EH (cell line): ENCODE measurements at regions not wholly inside any gene's neighbourhood (a gene's known extent, or its start where the extent isn't known, plus 50 kb on each side); places are given as distances from the start of the nearest gene placed in this dataset.

Experiments
- DNase-seq: peaks from one replicate; pipeline ENCODE4 v3.0.0-alpha.2; 2015; ENCODE audit warnings: low read depth

GRCh38 chr3:24764236-24764915 lies 269.7 kb upstream of the THRB start:
- DNase-seq = no peak

- no peak for DNase-seq
Observed at GRCh38 chr3:24765399-24765798, 270.7 kb upstream of the THRB start.

DNA sequence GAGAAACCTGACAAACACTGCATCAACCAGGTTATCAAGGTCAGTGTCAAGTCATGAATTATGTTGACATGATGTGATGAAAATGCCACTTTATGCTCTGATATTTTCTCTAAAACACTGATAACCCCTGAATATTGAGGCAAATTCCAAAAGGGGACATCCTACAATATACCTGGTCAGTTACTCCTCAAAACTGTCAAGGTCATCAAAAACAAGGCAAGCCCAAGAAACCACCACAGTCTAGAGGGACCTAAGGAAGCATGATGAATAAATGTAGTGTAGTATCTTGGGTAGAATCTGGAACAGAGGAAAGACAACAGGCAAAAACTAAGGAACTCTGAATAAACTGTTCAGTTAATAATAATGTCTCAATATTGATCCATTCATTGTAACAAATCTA lies 275.3 kb upstream of the THRB start:
- DNase-seq = no peak

DNA sequence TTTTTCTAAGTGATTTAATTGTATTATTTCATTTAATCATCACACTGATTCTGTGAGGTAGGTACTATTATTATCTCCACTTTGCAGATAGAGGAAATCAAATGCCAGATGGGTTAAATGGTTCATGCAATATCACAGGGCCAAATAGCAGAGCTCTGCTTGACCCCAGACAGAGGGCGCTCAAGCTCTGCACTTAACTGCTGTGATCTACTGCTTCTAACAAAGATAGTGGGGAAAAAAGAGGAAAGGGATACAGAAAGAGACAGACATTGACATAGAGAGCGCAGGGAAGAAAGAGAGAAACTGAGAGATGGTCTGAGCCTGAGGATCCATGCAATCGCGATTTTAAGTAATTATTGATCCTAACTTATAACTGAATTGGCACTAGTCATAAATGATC lies 279.1 kb upstream of the THRB start:
- DNase-seq = peak; percentile 69

DNA sequence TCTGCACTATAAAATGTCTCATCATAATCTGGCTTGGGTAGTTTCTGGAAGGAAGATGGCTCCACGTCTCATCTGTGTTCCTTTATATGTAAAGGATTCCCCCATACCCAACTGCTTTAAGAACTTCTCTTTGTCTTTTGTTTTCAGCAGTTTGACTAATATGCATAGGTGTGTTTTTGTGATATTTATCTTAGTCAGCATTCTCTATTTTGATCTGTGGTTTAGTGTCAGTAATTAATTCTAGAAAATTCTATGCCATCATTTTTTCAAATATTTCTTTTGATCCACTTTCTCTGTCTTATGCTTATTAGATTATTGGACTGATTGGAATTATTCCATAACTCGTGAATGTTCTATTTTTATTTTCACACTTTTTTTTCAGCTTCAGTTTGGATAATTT lies 286.3 kb upstream of the THRB start:
- DNase-seq = no peak

DNA sequence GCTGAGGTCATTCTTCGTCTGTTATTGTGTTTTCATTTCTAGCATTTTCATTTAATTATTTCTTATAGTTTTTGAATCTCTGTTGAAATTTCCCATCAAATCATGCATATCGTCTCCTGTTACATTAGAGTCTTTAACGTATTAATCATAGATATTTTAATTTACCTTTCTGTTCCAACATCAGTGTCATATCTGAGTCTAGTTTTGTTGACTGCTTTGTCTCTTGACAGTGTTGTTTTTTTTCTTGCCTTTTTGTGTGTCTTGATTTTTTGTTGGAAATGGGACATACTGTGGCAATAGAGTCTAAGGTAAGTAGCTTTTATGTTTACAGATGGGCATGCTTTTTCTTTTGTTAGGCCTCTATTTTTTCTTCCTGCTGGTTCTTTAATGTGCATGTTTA lies 286.8 kb upstream of the THRB start:
- DNase-seq = no peak

DNA sequence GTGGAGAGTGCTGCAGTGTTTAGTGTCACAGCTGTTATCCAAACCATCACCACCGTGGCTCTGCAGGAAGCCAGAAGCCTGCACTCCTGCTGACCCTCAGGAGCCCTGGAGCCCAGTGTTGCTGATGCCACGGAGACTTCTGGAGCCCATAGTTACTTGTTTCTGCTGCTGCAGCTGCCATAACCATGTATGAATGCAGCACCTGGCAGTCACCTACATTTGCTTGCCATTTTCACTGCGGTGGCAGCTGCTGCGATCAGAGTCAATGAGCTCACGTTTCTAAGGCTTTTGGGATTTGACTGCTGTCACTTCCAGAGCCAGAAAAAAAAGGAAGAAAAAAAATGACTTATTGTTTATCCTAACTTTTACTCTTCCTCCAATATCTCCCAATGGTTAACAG lies 299.2 kb upstream of the THRB start:
- DNase-seq = no peak

GRCh38 chr3:24802614-24803013 lies 308.0 kb upstream of the THRB start:
- no peak for DNase-seq

GRCh38 chr3:24804095-24804494 lies 309.4 kb upstream of the THRB start:
- DNase-seq = no peak

DNA sequence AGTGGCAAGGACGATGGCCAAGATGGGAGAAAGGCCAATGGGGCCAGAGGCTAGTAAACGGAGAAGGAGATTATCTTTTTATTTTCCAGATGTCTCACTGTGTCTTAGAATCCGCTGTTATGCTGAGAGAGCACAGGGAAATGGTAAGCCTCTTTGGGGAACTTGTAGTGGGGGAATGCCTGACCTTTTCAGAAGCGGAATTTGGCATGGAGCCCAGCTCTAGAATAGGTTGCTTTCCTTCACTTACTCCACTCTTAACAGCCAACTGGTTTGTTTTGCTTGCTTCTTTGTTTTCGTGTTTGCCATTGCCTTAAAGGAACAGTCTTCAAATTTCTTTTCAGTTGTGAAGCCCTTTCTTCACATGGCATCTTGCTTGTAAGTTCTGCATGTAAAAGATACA lies 316.2 kb upstream of the THRB start:
- DNase-seq = no peak

DNA sequence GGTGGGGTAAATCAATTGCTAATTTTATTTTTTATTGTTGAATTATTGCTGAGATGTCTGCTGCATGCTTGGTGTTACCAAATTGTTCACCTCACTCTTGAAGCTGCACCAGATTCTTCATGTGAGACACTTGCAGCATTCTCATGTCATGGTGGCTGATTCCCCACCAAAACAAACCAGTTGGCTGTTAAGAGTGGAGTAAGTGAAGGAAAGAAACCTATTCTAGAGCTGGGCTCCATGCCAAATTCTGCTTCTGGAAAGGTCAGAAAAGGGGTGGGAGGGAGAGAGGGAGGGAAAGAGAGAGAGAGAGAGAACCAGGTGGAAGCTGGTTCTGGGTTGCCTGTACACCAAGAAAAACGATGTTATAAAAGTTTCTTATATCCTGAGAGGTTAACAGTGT lies 317.5 kb upstream of the THRB start:
- DNase-seq = no peak

DNA sequence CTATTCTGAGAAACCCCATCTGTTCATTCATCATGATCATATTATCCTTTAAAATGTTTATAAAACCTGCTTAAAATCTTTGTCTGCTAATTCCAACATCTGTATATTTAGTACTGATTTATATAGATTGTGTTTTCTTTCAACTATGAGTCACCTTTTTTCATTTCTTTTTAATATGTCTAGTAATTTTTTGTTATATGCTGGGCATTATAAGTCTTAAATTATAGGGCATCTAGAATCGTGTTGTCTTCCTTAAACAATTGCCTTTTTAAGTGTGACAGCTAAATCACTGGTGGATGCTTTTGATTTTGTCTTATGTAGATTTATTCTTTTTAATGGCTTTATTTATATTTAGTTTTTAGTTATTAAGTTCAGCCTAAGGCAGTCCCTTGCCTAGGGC lies 323.4 kb upstream of the THRB start:
- no peak for DNase-seq

GRCh38 chr3:24828011-24828410 lies 333.4 kb upstream of the THRB start:
- no peak for DNase-seq

- no peak for DNase-seq
Observed at GRCh38 chr3:24828551-24828950, 333.9 kb upstream of the THRB start.

DNA sequence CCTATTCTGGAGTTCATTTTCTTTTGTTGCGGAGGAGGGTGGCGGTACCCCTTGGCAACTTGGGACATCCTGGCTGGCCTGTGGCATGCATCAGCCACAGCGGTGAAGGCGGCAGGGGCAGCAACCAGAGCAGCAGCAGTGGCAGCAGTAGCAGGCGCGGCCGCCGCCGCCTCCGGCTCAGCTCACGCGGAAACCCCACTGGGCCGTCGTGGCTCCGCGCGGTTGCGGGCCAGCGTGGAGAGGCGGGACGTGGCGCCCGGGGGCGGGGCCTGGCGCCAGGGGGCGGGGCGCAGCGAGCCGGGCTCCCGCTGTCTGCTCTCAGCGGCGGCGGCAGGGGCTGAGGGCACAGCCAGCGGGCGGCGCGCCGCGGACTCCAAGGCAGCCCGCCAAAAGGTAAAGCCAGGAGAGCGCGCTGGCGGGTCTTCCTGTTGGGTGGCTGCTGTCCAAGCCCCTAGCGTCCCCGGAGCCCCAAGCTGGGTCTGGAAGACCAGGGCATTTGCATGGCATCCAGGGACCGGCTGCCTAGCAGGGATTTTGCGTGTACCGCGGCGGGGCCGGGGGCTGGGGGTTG lies 334.4 kb upstream of the THRB start:
- peak; percentile 15 for DNase-seq

DNA sequence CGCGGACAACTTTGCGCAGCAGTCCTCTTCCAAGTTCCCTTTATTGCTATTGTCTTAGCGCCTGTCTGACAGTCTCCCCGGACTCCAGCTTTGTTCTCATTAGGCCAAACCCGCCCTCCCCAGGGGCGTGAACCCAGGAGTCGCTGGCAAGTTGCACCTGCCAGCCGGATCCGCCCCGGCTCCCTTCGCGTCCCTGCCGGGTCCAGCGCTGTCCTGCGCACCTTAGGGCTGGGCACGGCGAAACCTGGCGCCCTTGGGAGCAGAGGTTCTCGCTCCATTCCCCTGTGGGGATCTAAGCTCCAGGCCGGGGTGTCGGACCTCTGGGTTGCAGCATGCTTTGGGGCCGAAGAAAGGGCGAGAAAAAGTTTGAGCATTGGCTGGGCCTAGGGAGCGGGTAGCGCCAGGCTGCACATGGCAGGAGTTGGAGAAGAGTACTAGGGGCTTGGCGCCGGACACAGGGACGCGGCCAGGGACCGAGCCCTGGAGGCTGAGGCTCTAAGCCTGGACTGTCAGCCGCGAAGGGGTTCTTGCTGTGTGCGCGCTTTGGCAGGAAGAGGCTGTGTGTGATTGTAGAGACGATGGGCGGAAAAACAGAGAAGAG lies 335.1 kb upstream of the THRB start:
- peak; percentile 15 for DNase-seq

DNA sequence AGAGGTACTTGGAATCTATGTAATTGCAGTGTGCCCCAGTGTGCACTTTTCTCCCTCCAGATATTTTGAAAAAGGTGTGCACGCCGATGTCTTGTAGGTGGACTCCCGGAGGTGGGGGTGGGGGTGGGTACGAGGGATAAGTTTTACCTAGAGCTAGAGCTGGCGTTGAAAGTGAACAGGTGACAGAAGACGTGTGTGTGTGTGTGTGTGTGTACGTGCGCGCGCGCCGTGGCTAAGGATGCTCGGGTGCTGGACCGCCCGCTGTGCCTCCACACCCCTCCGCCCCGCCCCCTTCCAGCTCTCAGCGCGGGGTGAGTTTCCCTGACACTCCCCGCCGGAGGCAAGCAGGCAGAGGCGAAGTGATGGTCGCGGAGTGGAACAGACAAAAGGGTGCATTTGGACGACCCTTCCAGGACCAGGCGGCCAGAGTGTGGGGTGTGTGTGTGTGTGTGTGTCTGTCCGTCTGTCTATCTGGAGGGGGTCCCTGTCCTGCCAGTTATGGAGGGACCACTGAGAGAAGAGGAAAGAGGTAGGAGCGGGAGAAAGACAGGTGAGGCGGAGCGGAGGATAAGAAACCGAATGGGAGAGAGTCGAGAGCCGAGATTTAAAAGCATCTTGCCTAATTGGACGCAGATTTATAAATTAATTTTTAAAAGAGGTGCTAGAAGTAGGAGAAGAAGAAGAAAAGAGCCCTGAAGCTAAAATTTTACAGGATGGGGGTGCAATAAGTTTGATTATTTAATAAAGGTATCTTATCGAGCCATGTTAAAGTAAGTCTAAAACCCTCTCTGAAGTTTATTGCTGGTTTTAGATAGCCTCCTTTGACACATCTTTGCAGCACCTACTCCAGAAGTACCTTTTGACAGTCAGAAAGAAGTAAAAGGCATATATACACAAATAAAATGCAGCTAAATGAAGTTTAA lies 335.8 kb upstream of the THRB start:
- no peak for DNase-seq

- no peak for DNase-seq
Observed at GRCh38 chr3:24831221-24831620, 336.6 kb upstream of the THRB start.

DNA sequence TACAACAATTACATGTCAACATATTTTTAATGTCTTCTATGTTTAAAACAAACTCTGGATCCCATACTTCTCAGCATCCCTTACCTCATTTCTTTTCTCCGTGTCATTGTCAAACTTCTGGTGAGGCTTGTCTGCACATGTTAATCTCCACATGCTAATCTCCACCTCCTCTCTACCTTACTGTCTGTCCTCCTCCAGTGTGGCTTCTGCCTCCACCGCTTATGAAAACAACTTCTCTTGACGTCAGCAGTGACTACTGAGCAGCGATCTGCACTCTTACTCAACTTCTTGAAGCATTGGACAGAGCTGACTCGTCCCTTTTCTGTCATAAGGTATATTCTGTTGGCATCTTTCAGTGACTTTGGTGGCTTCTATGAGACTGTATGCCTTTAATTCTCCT lies 338.2 kb upstream of the THRB start:
- no peak for DNase-seq

DNA sequence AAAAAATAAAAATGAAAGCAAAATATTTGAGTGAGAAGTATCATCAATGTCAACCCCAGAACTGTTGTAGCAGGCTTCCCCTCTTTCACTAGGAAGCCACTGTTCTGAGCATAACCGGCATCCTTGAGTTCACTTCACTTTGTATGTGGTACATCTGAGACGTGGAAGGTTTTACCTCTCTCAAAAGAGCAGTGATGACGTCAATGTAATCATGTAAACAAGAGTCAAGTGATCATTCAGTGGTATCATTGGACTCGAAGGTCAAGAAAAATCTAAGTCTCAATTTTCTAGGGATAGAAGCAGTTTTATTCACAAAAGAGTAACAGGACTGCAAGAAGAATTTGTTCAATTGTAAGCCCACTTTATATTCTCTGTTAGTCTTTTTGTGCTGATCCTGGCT lies 339.8 kb upstream of the THRB start:
- DNase-seq = no peak

DNA sequence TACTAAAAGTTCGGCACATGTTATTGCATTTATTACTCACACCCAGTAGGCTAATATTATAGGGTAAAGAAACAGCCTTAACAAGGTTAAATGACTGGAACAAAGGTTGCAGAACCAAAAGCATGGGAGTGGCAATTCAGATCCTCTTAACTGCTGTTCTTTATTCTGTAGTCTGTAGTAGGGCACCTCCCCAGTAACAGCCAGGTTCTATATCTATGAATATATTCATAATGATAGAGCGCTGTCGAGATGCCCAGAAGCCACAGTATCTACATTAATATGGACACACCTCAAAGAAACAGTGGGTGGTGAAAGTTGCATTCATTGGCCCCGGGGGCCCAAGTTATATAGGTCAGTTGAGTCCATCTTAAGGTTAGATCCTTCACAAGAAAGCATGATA lies 340.9 kb upstream of the THRB start:
- no peak for DNase-seq

- no peak for DNase-seq
Observed at GRCh38 chr3:24837601-24838000, 343.0 kb upstream of the THRB start.

DNA sequence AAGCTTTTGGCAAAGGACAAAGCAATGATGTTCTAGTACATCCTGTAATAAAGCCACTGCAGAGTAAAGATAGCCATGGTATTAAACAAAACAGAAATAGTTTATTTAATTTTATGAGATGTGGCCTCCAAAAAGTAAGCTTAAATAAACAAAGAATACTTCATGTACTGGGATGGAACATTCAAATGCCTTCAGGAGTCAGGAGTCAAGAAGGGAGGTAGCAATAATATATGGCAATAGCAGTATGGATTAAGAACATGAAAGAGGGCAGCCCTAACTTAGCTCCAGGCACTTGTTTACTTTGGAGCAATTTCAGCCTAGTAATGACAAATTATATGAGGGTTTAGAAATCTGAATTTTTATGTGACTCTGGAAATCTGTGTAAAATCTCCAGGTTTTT lies 343.9 kb upstream of the THRB start:
- no peak for DNase-seq
